Activated CD8-positive, alpha-beta memory T cell treated with anti-CD3 and anti-CD28 coated beads, Interleukin-2, amount 10 ng/mL, durations not matched to agents 7 days and 5 days (primary cell): ENCODE measurements at regions not wholly inside any gene's neighbourhood (a gene's known extent, or its start where the extent isn't known, plus 50 kb on each side); places are given as distances from the start of the nearest gene placed in this dataset.

Source experiments
- ATAC-seq: fragments of 150-1000 bp; cut with Tn5 transposase; one replicate; pipeline ENCODE4 v1.10.0; 2021; ENCODE audit warnings: moderate library complexity
- CTCF ChIA-PET: fragments of 350-600 bp; sonication (Branson Sonifier 250); formaldehyde crosslinking; loops from one replicate; lab custom pipeline; 2021; ENCODE audit warnings: antibody characterized with exemption; lab: Charles Lee
- DNase-seq: peaks from one replicate; pipeline ENCODE4 v3.0.0-alpha.2; 2020
- H3K27ac Mint-ChIP-seq: one replicate; pipeline ENCODE4 v1.8.0; 2021; ENCODE audit warnings: mild to moderate bottlenecking, mixed read lengths
- H3K27me3 Mint-ChIP-seq: one replicate; pipeline ENCODE4 v1.8.0; 2021; ENCODE audit warnings: mixed read lengths
- H3K36me3 Mint-ChIP-seq: one replicate; pipeline ENCODE4 v1.8.0; 2021; ENCODE audit warnings: mild to moderate bottlenecking, mixed read lengths
- H3K4me1 Mint-ChIP-seq: one replicate; pipeline ENCODE4 v1.8.0; 2021; ENCODE audit warnings: mixed read lengths
- H3K4me3 Mint-ChIP-seq: one replicate; pipeline ENCODE4 v1.8.0; 2021; ENCODE audit warnings: mild to moderate bottlenecking, moderate library complexity, mixed read lengths
- H3K9me3 Mint-ChIP-seq: one replicate; pipeline ENCODE4 v1.8.0; 2022; ENCODE audit warnings: low read depth, mixed read lengths

DNA sequence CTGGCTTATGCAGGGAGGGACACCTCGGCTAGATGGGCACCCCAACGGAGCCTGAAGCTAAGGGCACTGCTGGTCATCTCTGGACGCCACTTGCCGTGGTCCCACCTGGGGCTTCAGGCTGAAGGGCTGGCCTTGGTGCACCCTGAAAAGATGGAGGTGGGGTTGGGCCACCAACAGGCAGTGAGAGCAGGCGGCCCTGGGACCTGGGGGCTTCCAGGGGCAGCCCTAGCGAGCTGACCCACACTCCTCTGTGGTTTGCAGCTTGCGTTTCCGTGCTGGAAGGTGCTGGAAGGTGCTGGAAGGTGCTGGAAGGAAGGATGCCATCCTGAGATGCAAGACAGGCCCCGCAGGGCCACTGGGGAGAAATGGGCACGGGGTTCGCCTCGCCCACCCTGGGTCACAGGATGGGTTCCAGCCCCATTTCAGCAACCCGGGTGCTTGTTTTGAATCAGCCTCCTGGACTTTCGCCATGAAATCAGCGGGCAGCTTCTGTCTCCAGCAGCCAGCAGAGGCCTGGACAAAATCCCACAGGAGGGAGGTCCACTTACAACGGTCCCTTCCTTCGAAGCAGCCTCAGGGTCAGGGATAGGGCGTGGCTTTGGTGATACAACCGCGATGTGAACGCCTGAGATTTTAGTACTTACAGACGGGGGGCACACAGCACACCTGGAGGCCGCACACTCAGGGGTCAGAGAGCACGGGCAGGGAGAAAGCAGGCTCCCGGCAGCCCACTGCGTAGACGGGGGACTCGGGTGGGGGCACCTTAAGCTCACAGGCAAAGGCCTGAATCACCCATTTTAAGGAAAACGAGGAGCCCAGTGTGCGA lies 303.1 kb upstream of the IRX4 start:
- no peak for ATAC-seq
- CTCF ChIA-PET = no interaction called here
- no peaks in the 10 kb centered on the region for H3K36me3 Mint-ChIP-seq

DNA sequence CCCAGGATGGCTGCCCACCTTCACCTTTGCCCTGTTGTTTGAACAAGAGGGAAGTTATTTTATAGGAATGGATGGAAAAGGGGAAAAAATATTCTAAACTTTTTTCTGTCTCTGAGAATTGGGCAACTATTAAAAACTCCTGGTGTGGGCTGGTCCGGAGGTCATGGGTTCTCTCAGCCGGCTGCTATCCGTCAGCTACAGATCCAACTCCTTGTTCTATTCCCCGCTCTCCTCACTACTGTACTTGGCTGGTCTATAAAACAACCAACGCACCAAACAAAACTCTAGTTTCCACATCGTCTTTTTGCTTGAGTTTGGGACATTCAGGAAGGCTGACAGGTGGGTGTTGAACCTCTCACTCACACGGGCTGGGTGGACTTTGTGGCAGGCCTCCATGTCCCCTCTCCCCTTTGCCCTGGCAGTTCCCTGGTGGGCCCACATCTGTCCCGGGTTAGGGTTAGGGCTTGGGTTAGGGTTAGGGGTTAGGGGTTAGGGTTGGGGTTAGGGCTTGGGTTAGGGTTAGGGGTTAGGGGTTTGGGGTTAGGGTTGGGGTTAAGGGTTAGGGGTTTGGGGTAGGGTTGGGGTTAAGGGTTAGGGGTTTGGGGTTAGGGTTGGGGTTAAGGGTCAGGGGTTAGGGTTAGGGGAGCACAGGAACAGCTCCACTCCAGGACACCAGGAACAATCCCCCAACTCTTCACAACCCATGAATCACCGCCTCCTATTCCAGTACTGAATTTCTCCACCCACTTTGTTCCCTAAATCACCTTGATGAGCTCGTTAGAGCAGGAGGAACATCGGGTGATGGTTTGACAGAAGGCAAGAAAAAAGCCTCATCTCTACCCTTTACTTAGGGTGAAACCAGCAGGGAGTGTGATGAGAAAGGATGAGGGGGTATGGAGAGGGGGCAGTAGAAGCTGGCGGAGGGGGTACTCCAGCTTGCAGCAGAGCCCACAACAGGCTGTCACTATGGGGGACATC lies 302.1 kb upstream of the IRX4 start:
- no peaks in the 10 kb centered on the region for H3K27me3 Mint-ChIP-seq
- ATAC-seq (no peak), DNase-seq (no peak)
- H3K4me3 Mint-ChIP-seq = no peak overlapping the region
- no peaks in the 10 kb centered on the region for H3K9me3 Mint-ChIP-seq
- CTCF ChIA-PET = no interaction called here
- H3K4me1 Mint-ChIP-seq = no peaks in the 10 kb centered on the region
- H3K36me3 Mint-ChIP-seq = no peaks in the 10 kb centered on the region
- H3K27ac Mint-ChIP-seq = no peak overlapping the region

More for the DNA sequence above, 303.1 kb upstream of the IRX4 start:
- no peak overlapping the region for H3K4me3 Mint-ChIP-seq
- no peaks in the 10 kb centered on the region for H3K27me3 Mint-ChIP-seq
- H3K4me1 Mint-ChIP-seq = no peaks in the 10 kb centered on the region
- no peak overlapping the region for H3K27ac Mint-ChIP-seq
- DNase-seq = peak; percentile 31
- no peaks in the 10 kb centered on the region for H3K9me3 Mint-ChIP-seq

DNA sequence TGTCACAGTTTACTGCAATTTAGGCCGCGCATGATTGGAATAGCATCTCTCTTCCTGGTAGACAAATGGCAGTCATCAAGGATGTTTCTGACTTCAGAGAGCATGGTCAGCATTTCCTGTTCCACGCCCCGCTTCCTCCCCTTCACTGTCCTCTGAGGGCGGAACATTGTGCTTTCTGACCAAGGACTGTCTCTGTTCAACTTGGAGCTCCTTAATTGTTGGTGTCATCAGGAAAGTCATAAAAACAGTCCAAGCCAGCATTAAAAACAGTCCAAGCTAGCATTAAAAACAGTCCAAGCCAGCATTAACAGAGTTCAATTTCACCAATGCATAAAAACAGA lies 301.3 kb upstream of the IRX4 start:
- Mint-ChIP-seq H3K27me3 (no peaks in the 10 kb centered on the region), H3K4me1 (no peaks in the 10 kb centered on the region), H3K9me3 (no peaks in the 10 kb centered on the region), H3K36me3 (no peaks in the 10 kb centered on the region), H3K4me3 (no peak overlapping the region), H3K27ac (no peak overlapping the region)
- ATAC-seq (no peak), DNase-seq (no peak)
- CTCF ChIA-PET = no interaction called here

DNA sequence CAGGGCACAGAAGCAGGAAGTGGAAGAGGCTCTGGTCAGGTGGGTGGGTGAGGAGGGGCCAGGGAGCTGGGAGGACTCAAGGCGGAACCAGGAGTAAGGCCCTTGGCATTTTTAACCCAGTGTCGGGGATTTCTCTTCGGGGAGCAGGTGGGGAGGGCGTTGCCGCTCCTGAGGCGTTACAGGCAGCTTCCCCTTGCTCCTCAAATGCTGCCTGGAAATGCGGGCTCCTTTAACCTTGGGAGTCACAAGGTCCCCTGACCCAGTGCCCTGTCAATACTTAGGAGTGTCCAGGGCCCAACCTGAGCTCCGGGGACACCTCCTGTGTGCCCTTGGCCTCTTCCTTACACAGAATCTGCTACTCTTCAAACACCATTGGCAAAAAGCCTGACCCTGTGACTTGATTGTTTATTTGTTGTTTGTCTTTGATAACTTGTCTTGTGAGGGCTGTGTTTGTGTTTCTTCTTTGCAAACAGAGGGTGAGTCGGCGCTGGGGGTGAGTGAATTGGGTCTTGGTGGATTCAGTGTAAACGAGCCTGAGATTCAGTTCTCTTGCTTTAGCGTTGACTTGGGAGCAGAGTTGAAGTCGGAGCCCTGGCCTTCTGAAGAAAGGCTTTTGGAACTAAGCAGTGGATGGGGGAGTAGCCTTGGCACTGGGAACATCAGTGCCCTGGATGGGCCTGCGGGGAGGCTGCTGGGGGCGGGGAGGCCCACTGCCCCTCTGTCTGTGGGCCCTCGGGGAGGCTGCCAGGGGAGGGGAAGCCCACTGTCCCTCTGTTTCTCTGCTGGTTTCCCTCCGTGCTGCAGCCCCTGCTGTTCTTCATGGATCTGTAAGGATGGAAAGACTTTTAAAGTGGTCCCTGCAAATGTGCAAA lies 300.7 kb upstream of the IRX4 start:
- CTCF ChIA-PET = no interaction called here
- no peaks in the 10 kb centered on the region for H3K4me1 Mint-ChIP-seq
- no peak for ATAC-seq
- no peaks in the 10 kb centered on the region for H3K36me3 Mint-ChIP-seq
- H3K9me3 Mint-ChIP-seq = no peaks in the 10 kb centered on the region
- H3K27me3 Mint-ChIP-seq = no peaks in the 10 kb centered on the region
- H3K27ac Mint-ChIP-seq = no peak overlapping the region
- DNase-seq = no peak
- H3K4me3 Mint-ChIP-seq = no peak overlapping the region

DNA sequence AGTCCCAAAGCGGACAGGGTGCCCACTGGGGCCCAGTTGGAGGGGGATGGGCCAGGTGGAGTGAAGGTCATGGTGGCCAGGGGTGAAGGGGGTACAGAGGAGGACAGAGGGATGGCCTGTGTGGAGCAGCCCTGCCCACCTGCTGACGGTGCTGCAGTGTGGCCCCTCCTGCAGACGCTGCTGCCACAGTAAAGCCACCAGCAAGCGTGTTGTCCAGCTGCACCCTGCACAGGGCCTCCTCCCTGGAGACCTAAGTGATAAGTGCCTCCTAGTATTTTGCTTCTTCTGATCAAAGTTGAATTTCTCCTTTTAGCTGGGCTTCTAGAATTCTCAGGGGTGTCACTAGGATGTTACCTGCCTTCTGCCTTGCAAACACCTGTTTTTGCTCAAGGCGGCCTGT lies 299.3 kb upstream of the IRX4 start:
- Mint-ChIP-seq H3K27ac (no peak overlapping the region), H3K9me3 (no peaks in the 10 kb centered on the region), H3K36me3 (no peaks in the 10 kb centered on the region), H3K4me1 (no peaks in the 10 kb centered on the region), H3K4me3 (no peak overlapping the region), H3K27me3 (no peaks in the 10 kb centered on the region)
- CTCF ChIA-PET = no interaction called here
- ATAC-seq = no peak
- no peak for DNase-seq

DNA sequence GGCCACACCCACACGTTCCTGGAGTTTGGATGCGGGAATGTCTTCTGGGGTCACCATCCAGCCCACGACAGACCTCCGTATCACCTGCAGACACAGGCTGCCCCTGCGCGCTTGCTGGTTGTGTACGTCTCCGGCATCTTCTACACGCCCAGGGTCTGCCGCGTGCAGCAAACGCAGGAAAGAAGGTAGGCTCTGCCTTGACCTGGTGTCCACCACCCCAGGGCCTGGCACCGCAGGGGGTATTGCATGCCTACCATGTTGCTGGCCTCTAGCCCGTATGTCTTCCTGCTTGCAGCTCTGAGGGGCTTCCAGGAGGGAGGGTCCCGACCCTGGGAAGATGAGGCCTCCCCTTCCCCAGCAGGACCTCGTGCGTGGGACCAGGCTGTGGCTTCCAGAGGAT lies 298.8 kb upstream of the IRX4 start:
- no peak for ATAC-seq

DNA sequence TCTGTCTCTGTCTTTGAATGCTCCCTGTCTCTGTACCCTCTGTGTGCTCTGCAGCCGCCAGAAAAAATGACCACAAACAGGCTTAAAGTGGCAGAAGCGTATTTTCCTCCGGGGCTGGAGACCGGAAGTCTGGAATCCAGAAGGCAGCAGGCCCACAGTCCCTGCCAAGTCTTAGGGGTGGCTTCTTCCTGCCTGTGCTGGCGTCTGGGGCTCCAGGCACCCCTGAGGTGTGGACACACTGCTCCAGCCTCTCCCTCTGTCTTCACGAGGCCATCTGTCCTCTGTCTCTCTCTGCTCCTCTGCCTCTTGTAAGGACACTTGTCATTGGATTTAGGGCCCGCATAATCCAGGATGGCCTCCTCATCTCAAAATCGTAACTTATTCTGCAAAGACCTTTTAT lies 298.4 kb upstream of the IRX4 start:
- ATAC-seq = no peak
- H3K27ac Mint-ChIP-seq = no peak overlapping the region
- H3K4me3 Mint-ChIP-seq = no peak overlapping the region
- H3K9me3 Mint-ChIP-seq = no peaks in the 10 kb centered on the region
- no peaks in the 10 kb centered on the region for H3K27me3 Mint-ChIP-seq
- DNase-seq = no peak
- CTCF ChIA-PET = no interaction called here
- H3K4me1 Mint-ChIP-seq = no peaks in the 10 kb centered on the region
- no peaks in the 10 kb centered on the region for H3K36me3 Mint-ChIP-seq

More for the DNA sequence above, 298.8 kb upstream of the IRX4 start:
- Mint-ChIP-seq H3K4me1 (no peaks in the 10 kb centered on the region), H3K9me3 (no peaks in the 10 kb centered on the region), H3K27ac (no peak overlapping the region), H3K27me3 (no peaks in the 10 kb centered on the region), H3K36me3 (no peaks in the 10 kb centered on the region), H3K4me3 (no peak overlapping the region)
- CTCF ChIA-PET = no interaction called here
- DNase-seq = no peak

DNA sequence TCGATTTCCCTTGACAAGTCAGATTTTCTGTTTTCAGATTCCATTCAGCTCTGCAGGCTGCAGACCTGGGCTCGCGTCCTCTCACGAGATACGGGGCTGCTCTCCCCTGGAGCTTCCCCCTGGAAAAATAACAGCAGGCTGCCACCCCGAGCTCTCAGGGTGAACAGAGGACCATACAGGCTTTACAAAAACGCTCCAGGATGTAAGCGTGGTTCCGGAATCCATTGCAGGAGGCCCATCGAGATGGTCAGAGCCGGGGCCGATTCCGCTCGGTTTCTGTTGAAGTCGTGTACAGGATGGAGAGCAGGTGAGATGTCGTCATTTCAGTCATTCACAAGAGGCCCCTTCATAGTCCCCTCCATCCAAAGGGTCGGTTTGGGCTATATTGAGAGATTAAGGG lies 297.7 kb upstream of the IRX4 start:
- DNase-seq (no peak), ATAC-seq (no peak)
- Mint-ChIP-seq H3K27me3 (no peaks in the 10 kb centered on the region), H3K4me3 (no peak overlapping the region), H3K9me3 (no peaks in the 10 kb centered on the region), H3K4me1 (no peaks in the 10 kb centered on the region), H3K36me3 (no peaks in the 10 kb centered on the region), H3K27ac (no peak overlapping the region)
- CTCF ChIA-PET = no interaction called here

DNA sequence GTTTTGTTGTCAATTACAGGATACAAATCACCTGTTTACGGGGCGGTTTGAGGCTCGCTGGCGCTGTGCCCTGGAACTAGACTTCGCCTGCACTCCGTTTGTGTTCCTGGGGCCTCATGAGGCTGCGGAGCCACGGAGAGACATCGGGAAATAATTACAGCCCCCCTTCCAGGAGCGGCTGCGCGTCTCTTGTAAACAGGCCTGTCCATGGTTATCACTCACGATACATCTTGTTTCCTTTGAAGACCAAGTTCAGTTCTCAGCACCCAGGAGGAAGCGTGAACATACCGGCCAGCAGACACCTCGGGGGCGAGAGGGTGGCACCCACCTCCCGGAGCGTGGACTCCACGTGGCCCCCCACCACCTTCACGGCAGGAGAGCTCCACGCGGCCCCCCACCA lies 297.1 kb upstream of the IRX4 start:
- Mint-ChIP-seq H3K27ac (no peak overlapping the region), H3K27me3 (no peaks in the 10 kb centered on the region), H3K4me3 (no peak overlapping the region), H3K9me3 (no peaks in the 10 kb centered on the region), H3K36me3 (no peaks in the 10 kb centered on the region), H3K4me1 (no peaks in the 10 kb centered on the region)
- CTCF ChIA-PET = no interaction called here
- ATAC-seq = no peak
- DNase-seq = no peak

DNA sequence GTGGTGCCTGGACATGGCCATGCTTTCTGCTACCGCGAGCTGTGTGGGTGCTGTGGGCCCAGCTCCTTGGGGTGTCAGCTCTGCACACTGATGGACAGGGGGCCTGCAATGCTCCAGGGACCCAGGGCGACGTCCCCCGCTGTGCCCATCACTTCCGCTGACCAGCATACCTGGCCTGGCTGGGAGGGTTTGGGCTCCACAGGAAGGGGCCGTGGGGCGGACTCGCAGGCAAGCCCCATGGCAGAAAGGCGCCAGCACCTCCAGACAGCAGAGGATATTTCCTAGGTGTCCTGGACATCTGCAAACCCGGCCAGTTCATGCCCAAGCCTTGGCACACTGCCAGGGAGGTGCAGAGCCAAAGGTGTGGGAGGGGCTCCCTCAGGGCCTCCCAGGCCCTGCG lies 295.8 kb upstream of the IRX4 start:
- H3K9me3 Mint-ChIP-seq = no peaks in the 10 kb centered on the region
- no peak overlapping the region for H3K4me3 Mint-ChIP-seq
- H3K27ac Mint-ChIP-seq = no peak overlapping the region
- CTCF ChIA-PET = no interaction called here
- no peaks in the 10 kb centered on the region for H3K4me1 Mint-ChIP-seq
- H3K27me3 Mint-ChIP-seq = no peaks in the 10 kb centered on the region
- H3K36me3 Mint-ChIP-seq = no peaks in the 10 kb centered on the region
- DNase-seq (no peak), ATAC-seq (no peak)

DNA sequence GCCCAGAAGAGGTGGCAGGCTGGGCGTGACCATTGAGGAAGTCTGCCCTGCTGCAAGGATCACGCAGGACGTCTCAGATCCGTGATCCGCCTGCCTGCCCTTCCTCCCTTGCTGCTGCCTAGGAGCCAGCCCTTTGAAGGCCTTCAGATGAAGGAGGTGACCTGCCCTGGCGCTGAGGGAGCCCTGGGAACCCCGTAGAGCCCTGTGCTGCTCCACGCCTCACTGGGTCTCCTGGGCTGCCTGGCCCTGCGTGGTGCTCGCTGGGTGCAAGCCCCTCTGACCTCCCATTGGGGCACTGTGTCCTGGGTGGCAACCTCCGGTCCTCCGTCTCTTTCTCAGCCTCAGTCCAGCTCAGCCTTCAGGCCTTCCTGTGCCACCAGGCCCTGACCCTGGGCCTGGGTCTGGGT lies 295.3 kb upstream of the IRX4 start:
- H3K27me3 Mint-ChIP-seq = no peaks in the 10 kb centered on the region
- no peak for ATAC-seq
- H3K27ac Mint-ChIP-seq = no peak overlapping the region
- CTCF ChIA-PET = no interaction called here
- H3K36me3 Mint-ChIP-seq = no peaks in the 10 kb centered on the region
- H3K4me3 Mint-ChIP-seq = no peak overlapping the region
- H3K4me1 Mint-ChIP-seq = no peaks in the 10 kb centered on the region
- no peaks in the 10 kb centered on the region for H3K9me3 Mint-ChIP-seq
- DNase-seq = no peak

DNA sequence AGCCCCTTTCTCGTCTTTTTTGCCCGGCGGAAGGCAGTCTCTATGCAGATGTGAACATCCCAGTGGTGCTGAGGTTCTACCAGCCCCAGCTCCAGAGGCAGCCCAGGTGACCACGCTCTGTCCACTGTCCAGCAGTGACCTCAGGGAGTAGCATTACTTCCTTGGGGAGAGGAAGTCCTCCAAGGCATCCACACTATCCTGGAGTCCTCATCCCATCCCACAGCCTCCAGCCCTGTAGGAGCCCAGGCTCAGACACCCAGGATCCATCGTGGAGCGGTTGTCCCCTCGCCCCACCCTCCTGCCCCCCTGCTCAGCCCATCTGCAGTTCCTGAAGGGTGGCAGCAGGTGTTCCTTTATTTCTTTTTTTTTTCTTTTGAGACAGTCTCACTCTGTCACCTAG lies 294.5 kb upstream of the IRX4 start:
- H3K27me3 Mint-ChIP-seq = no peaks in the 10 kb centered on the region
- no peaks in the 10 kb centered on the region for H3K4me1 Mint-ChIP-seq
- CTCF ChIA-PET = no interaction called here
- H3K4me3 Mint-ChIP-seq = no peak overlapping the region
- H3K9me3 Mint-ChIP-seq = no peaks in the 10 kb centered on the region
- H3K27ac Mint-ChIP-seq = no peak overlapping the region
- H3K36me3 Mint-ChIP-seq = no peaks in the 10 kb centered on the region
- ATAC-seq (no peak), DNase-seq (no peak)

DNA sequence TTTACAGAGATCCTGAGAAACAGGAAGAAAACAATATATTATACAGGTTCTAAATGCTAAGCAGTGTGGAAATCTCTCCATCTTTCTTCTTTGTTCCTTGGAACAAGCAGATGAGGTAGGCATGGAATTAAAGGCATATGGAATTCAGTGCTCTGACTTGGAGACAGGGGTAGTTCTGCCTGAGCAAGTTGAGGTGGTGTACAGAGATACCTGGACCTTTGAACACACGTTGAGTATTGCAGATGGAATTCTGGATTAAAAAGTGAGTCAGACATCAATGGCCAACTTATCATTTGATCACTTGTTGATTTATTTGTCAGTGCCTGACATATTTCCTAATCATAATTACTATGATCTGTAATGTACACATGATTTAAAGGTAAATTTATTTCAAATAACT lies 293.9 kb upstream of the IRX4 start:
- no peak overlapping the region for H3K27ac Mint-ChIP-seq
- H3K9me3 Mint-ChIP-seq = no peaks in the 10 kb centered on the region
- no peaks in the 10 kb centered on the region for H3K4me1 Mint-ChIP-seq
- DNase-seq = no peak
- no peak overlapping the region for H3K4me3 Mint-ChIP-seq
- CTCF ChIA-PET = no interaction called here
- H3K27me3 Mint-ChIP-seq = no peaks in the 10 kb centered on the region
- ATAC-seq = no peak
- no peaks in the 10 kb centered on the region for H3K36me3 Mint-ChIP-seq
